Endothelial cell of umbilical vein (primary cell): ENCODE measurements at regions not wholly inside any gene's neighbourhood (a gene's known extent, or its start where the extent isn't known, plus 50 kb on each side); places are given as distances from the start of the nearest gene placed in this dataset.
A peak's percentile ranks its signal among the peaks of the same experiment; 100 is the strongest.

Experiments
- BruUV-seq: library from RNA; stranded (reverse); fragments of 400-500 nt; replicated peaks from 2 replicates; lab custom pipeline; 2021; lab: Mats Ljungman, UMichigan
- CTCF ChIA-PET: fragments of 300-600, 350-600 bp; sonication (Branson Sonifier 250); formaldehyde crosslinking; loops from one replicate; lab custom pipeline; 2021; ENCODE audit warnings: antibody characterized with exemption, inconsistent platforms; lab: Charles Lee
- POLR2A ChIA-PET: fragments of 300-600, 350-600 bp; sonication (Branson Sonifier 250); formaldehyde crosslinking; loops from one replicate; lab custom pipeline; 2021; ENCODE audit warnings: antibody characterized with exemption, inconsistent platforms; lab: Charles Lee
- DNase-seq: peaks from one replicate; pipeline ENCODE4 v3.0.0-alpha.2; 2011; ENCODE audit warnings: low read depth, low spot score
- FAIRE-seq: peaks from 2 replicates; lab custom pipeline; 2011; peaks lifted over from hg19 to GRCh38; lab: Jason Lieb, UNC
- H2AFZ ChIP-seq: 2 replicates; pipeline ENCODE4 v1.6.0; 2012; ENCODE audit warnings: low read depth, low read length, control low read depth, inconsistent platforms
- H3K27ac ChIP-seq: 2 replicates; pipeline ENCODE4 v1.5.1; 2011; ENCODE audit warnings: low read depth, mild to moderate bottlenecking, control low read depth, low read length, moderate library complexity; ENCODE audit not compliant: insufficient read depth
- H3K27me3 ChIP-seq, 2 experiments: 2 replicates each; pipeline versions ENCODE4 v1.6.0 to v1.6.1; 2011; ENCODE audit warnings: low read length in 2 of 2, mixed read lengths in 1 of 2; ENCODE audit not compliant: control insufficient read depth in 2 of 2, insufficient read depth in 2 of 2
- H3K36me3 ChIP-seq, 2 experiments: 2 replicates in 1 of 2; 3 replicates in 1 of 2; pipeline ENCODE4 v1.5.1; 2011; ENCODE audit warnings: low read length in 2 of 2, mild to moderate bottlenecking in 1 of 2, moderate library complexity in 1 of 2; ENCODE audit not compliant: control insufficient read depth in 2 of 2, insufficient read depth in 2 of 2; ENCODE audit errors: extremely low read depth in 1 of 2
- H3K4me1 ChIP-seq: 3 replicates; pipeline ENCODE4 v1.5.1; 2011; ENCODE audit warnings: mild to moderate bottlenecking, low read length; ENCODE audit not compliant: control insufficient read depth, insufficient read depth; ENCODE audit errors: extremely low read depth
- H3K4me2 ChIP-seq: 2 replicates; pipeline ENCODE4 v1.6.1; 2011; ENCODE audit warnings: low read length, control low read depth, mixed read lengths; ENCODE audit not compliant: insufficient read depth
- H3K4me3 ChIP-seq, 3 experiments: fragments of 200-600 bp in 1 of 3; sonication (generic), shearing (Covaris generic) in 1 of 3; replicated peaks in 1 of 3; 2 replicates each; pipeline ENCODE4 v1.5.1; 2011 to 2016; ENCODE audit warnings: control low read depth in 3 of 3, low read length in 3 of 3, mild to moderate bottlenecking in 2 of 3, inconsistent platforms in 1 of 3, low read depth in 1 of 3, moderate library complexity in 1 of 3; ENCODE audit not compliant: insufficient read depth in 1 of 3
- H3K79me2 ChIP-seq: 2 replicates; pipeline ENCODE4 v1.6.0; 2012; ENCODE audit warnings: low read length, inconsistent platforms; ENCODE audit not compliant: control insufficient read depth, insufficient read depth
- H3K9ac ChIP-seq: replicated peaks from 2 replicates; pipeline ENCODE3; 2011; ENCODE audit warnings: low read length, control low read depth; ENCODE audit not compliant: insufficient read depth; ENCODE audit errors: extremely low read depth
- H3K9me1 ChIP-seq: replicated peaks from 3 replicates; pipeline ENCODE4 v1.6.0; 2011; ENCODE audit warnings: mild to moderate bottlenecking, low read length; ENCODE audit not compliant: control insufficient read depth, insufficient read depth; ENCODE audit errors: extremely low read depth
- H3K9me3 ChIP-seq: replicated peaks from 2 replicates; pipeline ENCODE4 v1.5.1; 2012; ENCODE audit warnings: low read length, inconsistent platforms; ENCODE audit not compliant: control insufficient read depth, insufficient read depth
- H4K20me1 ChIP-seq: replicated peaks from 2 replicates; pipeline ENCODE3; 2011; ENCODE audit warnings: mild to moderate bottlenecking, low read length; ENCODE audit not compliant: control insufficient read depth, insufficient read depth; ENCODE audit errors: extremely low read depth
- CTCF ChIP-seq, 2 donors: IDR thresholded peaks; 1 replicate in 1 of 2; 2 replicates in 1 of 2; pipeline ENCODE4 v1.5.1; 2011; ENCODE audit warnings: low read length in 2 of 2, mild to moderate bottlenecking in 2 of 2, moderate library complexity in 2 of 2, control low read depth in 1 of 2, inconsistent platforms in 1 of 2, low read depth in 1 of 2; ENCODE audit not compliant: insufficient read depth in 1 of 2; ENCODE audit errors: extremely low read depth in 1 of 2
- EZH2 ChIP-seq: IDR thresholded peaks from 2 replicates; pipeline ENCODE4 v1.6.1; 2012; ENCODE audit warnings: borderline replicate concordance, low read depth, mild to moderate bottlenecking, moderate library complexity, low read length, inconsistent platforms; ENCODE audit not compliant: severe bottlenecking
- FOS ChIP-seq: IDR thresholded peaks from 2 replicates; pipeline ENCODE4 v1.6.1; 2011; ENCODE audit warnings: mild to moderate bottlenecking, low read length, moderate library complexity, borderline replicate concordance; ENCODE audit not compliant: insufficient read depth
- JUN ChIP-seq: IDR thresholded peaks from 2 replicates; pipeline ENCODE4 v1.6.1; 2011; ENCODE audit warnings: borderline replicate concordance, low read depth; ENCODE audit not compliant: insufficient read length, insufficient read depth
- MYC ChIP-seq: IDR thresholded peaks from one replicate; pipeline ENCODE4 v1.6.1; 2011; ENCODE audit warnings: mild to moderate bottlenecking, low read depth, low read length
- POLR2A ChIP-seq: IDR thresholded peaks from 2 replicates; pipeline ENCODE4 v1.6.1; 2012; ENCODE audit warnings: low read depth, mild to moderate bottlenecking, control low read depth, low read length
- POLR2AphosphoS5 ChIP-seq: IDR thresholded peaks from 2 replicates; pipeline ENCODE4 v1.6.1; 2012; ENCODE audit warnings: low read depth, mild to moderate bottlenecking, control low read depth, low read length, moderate library complexity; ENCODE audit not compliant: insufficient read depth
- dilution Hi-C: fragments of 300-500 bp; cut with MboI; formaldehyde crosslinking; loops from one replicate; pipeline ENCODE4 v1.15.0; 2019; ENCODE audit warnings: low sequenced_read_pairs; ENCODE audit not compliant: extremely low pct_ligation_motif_present
- intact Hi-C: fragments of 100-400 bp; cut with micrococcal nuclease; formaldehyde crosslinking; loops from one replicate; pipeline ENCODE4 v1.10.0; 2022

DNA sequence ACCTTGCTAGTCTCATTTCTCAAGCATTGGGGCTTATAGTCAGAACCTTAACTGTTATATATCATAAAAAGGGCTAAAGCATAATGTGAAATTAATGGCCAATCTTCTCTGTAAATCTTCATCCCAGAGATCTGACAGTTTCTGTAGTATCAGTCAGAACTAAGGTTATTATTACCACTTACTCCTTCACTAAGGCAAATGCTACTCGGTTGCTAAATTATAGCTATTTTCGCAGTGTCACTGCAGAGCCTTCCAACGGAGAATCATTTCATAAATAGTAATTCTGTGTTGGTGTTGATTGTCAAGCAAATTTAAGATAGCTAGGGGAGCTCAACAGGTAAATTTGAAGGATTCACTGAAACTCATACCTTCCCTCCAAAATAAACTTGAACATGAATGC lies 258.0 kb downstream of the METTL4 start:
- H3K9ac ChIP-seq: no peak overlapping the region
- no peak overlapping the region for H3K4me2 ChIP-seq
- H3K27ac ChIP-seq: no peak overlapping the region
- H3K27me3 ChIP-seq: no peaks in the 10 kb centered on the region
- intact Hi-C loops (no loop called here), dilution Hi-C loops (no loop called here)
- H3K4me1 ChIP-seq: peaks cover 4% of the 10 kb centered on the region
- FAIRE-seq (no peak), DNase-seq (no peak)
- H3K9me1 ChIP-seq: no peaks in the 10 kb centered on the region
- no peaks in the 10 kb centered on the region for H3K9me3 ChIP-seq
- H2AFZ ChIP-seq: no peak overlapping the region
- ChIA-PET CTCF (no interaction called here), POLR2A (no interaction called here)
- no peaks in the 10 kb centered on the region for H3K36me3 ChIP-seq
- BruUV-seq: no TSS peak
- H4K20me1 ChIP-seq: no peaks in the 10 kb centered on the region
- TF ChIP-seq MYC: no peak
- TF ChIP-seq JUN: no peak
- TF ChIP-seq POLR2AphosphoS5: no peak
- no peak for TF ChIP-seq FOS
- no peak for TF ChIP-seq CTCF (IDR thresholded peaks at IDR 0.05; ENCODE audit: extremely low read depth in 1 of 2, insufficient read depth in 1 of 2, low read depth in 1 of 2, low read length in 2 of 2)
- no peaks in the 10 kb centered on the region for H3K79me2 ChIP-seq
- H3K4me3 ChIP-seq: no peak overlapping the region

GRCh38 chr18:2316082-2316750 lies 255.1 kb downstream of the METTL4 start:
- H4K20me1 ChIP-seq: no peaks in the 10 kb centered on the region
- H2AFZ ChIP-seq: no peak overlapping the region
- no peak overlapping the region for H3K27ac ChIP-seq
- H3K9ac ChIP-seq: no peak overlapping the region
- intact Hi-C loops (no loop called here), dilution Hi-C loops (no loop called here)
- H3K4me3 ChIP-seq: no peak overlapping the region
- TF ChIP-seq EZH2 (no peak), FOS (no peak), POLR2A (no peak)
- no peaks in the 10 kb centered on the region for H3K9me3 ChIP-seq
- peaks cover 4% of the 10 kb centered on the region for H3K4me1 ChIP-seq
- FAIRE-seq: peak; percentile 40
- H3K9me1 ChIP-seq: no peaks in the 10 kb centered on the region
- BruUV-seq: no TSS peak
- no peaks in the 10 kb centered on the region for H3K79me2 ChIP-seq
- ChIA-PET POLR2A (no interaction called here), CTCF (interaction anchor here (0.8 kb wide), 1 partner anchor 11 kb away, joined by 3 read pairs; no protein-coding TSS in a partner anchor)
- H3K4me2 ChIP-seq: no peak overlapping the region
- H3K27me3 ChIP-seq: peaks cover 0 to 1% of the 10 kb centered on the region in 2 experiments
- no peak for DNase-seq
- H3K36me3 ChIP-seq: no peaks in the 10 kb centered on the region
